Sciatic nerve (tissue), 2 donors: ENCODE measurements at regions not wholly inside any gene's neighbourhood (a gene's known extent, or its start where the extent isn't known, plus 50 kb on each side); places are given as distances from the start of the nearest gene placed in this dataset.
A peak's percentile ranks its signal among the peaks of the same experiment; 100 is the strongest.

Experiments used
- ATAC-seq: fragments of 200-7000 bp; cut with Tn5 transposase; one replicate; pipeline ENCODE4 v1.9.1; 2020; ENCODE audit warnings: mild to moderate bottlenecking, moderate library complexity
- DNase-seq: peaks from one replicate; pipeline ENCODE4 v3.0.0-alpha.2; 2020; ENCODE audit warnings: low spot score
- intact Hi-C: fragments of 100-400 bp; cut with DNase I; formaldehyde crosslinking; loops from one replicate; pipeline ENCODE4 v1.14.2; 2022
- donor health status: DM: no; HTN: no; CAD: no.
- donor health status: DM: no; HTN: no; CAD: no.

DNA sequence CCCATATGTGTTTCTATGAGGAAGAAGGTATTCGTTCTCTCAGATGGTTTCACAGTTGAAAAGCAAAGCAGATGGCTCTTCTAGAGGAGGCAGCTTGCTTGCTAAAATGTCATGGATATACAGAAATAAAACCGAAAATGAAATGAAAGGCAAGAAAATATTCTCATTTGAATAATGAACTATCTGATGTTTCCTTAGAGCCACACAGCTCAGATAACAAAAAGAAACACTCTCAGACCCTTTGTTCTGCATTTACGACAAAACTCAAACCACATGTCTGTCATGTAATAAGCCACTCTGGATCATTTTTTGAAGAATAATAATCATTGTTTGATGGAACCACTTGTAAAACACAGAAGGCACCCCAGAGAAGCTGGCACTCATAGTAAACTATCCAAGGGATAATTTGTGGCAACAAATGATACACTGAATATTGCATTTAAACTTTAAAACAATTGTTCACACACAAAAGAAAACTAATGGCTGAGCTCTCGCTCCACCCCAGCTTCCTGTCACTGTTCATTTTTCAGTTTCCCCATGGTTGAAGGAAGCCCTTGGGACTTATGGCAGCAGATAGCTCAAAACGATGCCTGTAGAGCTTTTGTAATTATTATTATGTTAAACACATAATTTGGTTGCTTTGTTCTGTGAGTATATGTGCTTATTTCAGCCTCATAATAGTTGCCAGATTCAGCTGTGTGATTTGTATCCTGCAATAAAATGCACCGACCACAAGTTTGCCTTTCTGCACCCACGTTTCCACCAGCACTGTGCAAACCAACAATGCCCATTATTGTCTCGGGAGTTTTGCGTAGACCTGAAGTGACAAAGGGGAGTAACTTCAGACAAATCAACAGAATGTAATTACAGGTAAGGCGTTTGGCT lies 256.0 kb downstream of the TMEM167A start:
- DNase-seq = no peak
- intact Hi-C loops = no loop called here
- peak; percentile 62 for ATAC-seq

DNA sequence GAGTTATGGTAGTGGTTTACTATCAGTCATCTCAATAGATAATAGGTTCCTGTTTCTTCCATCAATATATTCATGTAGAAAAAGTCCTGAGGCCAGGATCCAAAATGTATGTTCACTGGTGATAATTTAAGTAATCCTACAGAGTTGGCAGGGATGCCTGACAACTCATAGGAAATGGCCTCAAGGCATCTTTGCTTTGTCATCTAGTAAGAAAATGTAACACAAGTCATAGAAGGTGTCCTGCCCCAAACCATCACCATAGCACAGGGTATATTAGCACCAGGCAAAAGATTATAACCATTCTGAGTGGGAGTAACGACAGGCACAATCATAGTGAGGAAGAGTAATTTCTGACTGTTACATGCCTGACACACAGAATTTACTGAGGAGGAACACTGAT lies 257.0 kb downstream of the TMEM167A start:
- intact Hi-C loops = no loop called here
- ATAC-seq = no peak
- DNase-seq = no peak

DNA sequence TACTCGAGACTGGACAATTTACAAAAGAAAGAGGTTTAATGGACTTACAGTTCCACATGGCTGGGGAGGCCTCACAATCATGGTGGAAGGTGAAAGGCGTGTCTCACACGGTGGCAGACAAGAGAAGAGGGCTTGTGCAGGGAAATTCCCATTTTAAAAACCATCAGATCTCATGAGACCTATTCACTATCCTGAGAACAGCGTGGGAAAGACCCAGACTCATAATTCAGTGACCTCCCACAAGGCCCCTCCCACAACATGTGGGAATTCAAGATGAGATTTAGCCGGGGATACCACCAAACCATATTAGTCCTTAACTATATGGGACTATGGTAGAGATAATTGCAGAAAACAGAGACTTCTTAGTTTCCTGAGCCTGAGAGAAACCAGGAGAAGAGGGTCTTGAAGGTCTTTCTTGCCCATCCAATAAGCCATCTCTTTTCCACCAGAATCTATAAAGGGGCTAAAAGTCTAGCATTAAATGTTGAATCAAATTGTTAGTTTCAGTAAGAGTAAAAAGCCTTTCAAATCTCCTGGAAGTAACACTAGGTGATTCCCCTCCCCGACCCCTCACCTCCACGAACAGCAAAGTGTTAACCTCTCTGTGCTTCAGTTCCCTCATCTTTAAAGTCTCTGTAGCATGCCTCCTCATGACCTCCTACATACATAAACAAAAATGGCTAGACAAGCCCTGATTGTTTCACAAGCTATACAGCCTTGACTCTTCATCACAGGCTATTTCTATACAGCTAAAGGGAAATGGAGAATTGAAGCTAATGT lies 259.1 kb downstream of the TMEM167A start:
- ATAC-seq (no peak), DNase-seq (no peak)
- intact Hi-C loops = no loop called here

DNA sequence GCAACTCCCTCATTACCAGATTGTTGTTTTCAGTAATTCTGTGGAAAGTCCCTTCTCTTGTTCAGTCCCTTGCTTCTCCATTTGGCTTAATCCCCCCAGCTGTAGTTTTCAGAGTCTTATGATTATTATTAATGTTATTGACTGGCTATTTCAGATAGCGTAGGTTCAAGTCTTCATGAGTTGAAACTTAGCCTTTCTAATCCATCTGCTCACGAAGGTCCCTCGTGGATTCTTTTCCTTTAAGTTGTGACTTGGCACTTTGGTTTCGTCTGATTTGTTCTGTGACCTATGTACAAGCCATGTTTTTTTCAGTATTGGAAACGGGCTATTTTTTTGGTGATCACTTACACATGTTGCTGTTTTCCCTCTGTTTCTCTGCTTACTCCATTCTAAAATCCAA lies 260.3 kb downstream of the TMEM167A start:
- DNase-seq (no peak), ATAC-seq (no peak)
- intact Hi-C loops = no loop called here

DNA sequence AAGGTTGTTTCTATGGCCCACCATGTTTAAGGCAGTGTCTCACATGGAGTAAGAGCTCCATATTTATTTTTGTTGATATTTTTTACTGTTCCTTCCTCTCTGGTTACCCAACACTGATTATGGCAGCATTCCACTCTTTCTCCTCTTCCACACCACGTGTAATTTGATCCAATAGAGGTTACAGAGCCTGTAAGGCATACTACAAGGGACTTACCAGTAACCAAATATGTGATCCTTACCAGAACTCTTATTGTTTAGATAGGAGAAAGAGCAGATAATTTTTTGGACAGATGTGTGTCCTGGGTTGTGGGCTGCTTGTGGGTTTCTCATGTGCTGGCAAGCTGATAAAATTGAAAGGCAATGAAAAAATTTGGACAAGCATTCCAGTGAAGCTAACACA lies 261.3 kb downstream of the TMEM167A start:
- ATAC-seq (no peak), DNase-seq (no peak)
- intact Hi-C loops = no loop called here

DNA sequence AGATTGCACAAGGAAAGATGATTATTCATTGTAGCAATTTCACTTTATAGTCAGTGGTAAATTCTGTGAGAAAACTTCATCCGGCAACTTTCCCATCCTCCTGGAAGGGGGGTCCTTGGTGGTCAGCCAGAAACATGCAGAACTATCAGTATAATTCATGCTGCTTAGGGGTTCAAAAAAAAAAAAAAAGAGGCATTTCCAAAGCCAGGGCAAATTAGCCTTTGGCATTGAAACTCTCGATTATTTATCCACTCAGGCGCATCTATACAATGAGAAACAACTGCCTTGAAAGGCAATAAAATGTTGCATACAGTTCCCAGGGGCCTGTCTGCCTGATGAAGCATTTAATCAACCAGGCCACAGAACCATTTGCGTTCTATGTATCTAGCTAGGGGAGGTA lies 263.3 kb downstream of the TMEM167A start:
- DNase-seq (no peak), ATAC-seq (no peak)
- intact Hi-C loops = no loop called here

DNA sequence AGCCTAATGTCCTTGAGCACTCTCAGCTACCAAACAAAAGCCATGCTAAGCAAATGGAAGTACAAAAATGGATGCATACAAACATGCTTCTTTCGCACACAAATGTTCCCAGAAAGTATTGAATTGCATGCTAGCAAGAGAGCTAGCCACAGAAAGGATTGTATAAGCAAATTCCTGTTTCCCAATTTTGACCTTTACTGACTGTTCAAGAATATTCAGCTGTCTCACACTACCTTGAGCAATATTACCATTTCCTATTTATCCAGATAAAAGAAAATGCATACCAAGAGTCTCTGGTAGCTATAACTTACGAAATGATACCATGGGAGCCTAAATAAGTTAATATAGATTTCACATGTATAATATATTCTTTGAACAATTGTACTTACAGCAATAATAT lies 264.6 kb downstream of the TMEM167A start:
- intact Hi-C loops = no loop called here
- ATAC-seq (no peak), DNase-seq (no peak)

DNA sequence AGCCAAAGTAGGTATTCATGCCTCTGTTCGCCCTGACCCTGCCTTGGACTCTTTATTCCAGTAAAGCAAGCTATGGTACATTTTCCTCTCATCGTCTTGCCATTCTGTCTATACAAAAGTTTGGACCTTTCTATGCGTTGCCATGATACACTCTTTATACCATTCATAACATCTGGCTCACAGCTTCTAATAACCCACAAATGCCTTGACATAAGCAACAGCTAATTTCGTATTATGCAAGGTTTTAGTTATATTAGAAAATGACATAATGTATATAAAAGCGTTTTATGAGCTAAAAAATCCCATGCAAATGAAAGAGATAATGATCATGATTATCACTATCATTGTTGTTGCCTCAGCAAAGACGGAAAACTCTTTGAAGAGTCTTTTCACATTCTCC lies 265.7 kb downstream of the TMEM167A start:
- ATAC-seq (no peak), DNase-seq (no peak)
- intact Hi-C loops = no loop called here

DNA sequence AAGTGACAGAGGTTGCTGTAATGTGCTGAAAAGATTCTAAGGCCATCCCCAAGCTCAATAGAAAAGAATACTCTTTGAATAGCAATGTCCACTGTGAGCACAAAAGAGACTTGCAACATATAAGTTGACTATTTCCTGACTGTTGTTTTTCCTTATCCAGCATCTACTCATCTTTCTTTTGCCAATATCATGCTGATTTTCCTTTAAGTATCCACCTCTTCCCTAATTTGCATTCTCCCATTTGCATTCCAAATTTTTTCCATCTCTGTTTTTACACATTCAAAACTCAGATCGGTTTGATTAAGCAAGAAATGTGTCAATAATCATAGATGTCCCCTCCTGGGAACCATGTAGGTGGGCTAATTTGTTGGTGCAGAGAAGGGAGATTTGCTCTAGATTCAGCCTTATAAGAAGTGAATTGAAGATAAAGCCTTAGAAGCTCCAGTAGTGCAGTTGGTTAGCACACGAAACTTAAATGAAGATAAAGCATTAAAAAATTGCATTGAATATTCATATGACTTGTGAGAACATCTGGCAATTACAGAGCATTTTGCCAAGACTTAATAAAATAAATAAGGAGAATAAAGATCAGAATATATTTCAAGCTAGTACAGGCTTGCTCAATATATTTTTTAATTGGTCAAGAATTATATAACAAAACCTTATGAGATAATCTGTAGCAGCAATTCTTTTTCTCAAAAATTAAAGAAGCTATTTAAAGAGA lies 267.6 kb downstream of the TMEM167A start:
- DNase-seq (no peak), ATAC-seq (no peak)
- intact Hi-C loops = no loop called here

DNA sequence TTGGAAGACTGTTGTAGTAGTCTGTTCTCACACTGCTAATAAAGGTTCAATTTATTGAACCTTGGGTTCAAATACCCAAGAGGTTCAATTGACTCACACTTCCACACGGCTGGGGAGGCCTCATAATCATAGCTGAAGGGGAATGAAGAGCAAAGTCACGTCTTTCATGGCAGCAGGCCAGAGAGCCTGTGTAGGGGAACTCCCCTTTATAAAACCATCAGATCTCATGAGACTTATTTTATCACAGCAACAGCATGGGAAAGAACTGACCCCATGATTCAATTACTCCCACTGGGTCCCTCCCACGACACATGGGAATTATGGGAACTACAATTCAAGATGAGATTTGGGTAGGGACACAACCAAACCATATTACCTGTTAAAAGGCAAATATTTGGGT lies 268.2 kb downstream of the TMEM167A start:
- intact Hi-C loops = no loop called here
- no peak for ATAC-seq
- no peak for DNase-seq

DNA sequence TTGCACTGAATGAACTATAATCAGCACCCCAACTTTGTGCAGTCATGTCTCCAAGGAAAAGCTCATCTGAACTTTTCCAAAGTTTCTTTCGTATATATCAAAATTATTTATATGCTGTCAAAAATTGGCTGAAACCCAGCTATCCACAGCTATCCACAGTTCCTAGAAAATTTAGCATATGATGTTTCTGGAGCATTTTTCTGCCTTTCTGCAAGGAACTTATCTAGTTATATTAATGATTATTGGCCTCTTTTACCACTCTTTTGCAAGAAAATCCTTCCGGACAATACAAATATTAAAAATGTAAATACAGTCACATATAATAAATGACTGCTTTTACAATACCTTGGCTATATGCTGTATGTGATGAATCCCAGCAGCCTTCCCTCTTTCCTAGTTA lies 270.2 kb downstream of the TMEM167A start:
- intact Hi-C loops = no loop called here
- no peak for ATAC-seq
- no peak for DNase-seq

DNA sequence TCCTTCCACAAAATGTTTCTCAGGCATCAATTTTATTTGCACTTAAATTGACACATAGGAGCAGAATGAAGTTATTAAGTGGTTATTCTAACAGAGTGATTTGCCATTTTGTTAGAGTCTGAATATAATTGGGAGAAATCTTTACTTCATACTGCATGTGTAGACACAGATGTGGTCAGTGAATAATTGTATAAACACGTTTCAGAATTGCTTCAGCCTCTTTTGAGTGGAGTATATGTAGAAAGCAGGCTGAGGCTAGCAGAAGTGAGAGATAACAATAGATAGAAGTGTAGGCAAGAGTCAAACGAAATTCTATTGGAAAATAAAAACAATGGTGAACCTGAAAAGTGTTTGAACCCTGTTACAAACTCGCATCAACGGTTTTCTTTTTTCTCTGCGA lies 270.7 kb downstream of the TMEM167A start:
- ATAC-seq (no peak), DNase-seq (no peak)
- intact Hi-C loops = no loop called here

DNA sequence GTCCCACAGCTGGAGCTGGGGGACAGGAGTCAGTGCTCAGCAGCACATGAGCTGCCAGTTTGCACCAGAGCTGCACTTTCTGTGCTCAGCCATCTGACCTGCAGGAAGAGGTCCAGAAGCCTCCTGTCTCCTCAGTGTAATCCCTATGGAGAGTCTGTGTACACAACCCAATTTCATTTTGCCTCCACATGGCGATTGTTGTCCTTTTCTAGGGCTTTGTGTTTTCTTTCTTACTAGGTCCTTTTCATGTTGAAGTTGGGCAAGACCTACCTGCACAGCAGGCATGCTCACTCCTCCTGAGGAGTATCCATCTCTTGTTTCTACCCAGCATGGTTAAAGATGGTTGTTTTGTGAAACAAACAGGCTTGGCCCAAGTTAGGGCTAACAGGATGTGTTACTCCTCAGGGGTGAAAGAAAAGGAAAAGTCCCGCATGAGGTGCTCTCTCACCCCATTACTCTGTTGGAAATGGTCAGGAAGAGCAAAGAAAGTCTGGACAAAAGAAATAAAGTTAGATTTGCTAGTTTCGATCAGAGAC lies 273.0 kb downstream of the TMEM167A start:
- no peak for DNase-seq

DNA sequence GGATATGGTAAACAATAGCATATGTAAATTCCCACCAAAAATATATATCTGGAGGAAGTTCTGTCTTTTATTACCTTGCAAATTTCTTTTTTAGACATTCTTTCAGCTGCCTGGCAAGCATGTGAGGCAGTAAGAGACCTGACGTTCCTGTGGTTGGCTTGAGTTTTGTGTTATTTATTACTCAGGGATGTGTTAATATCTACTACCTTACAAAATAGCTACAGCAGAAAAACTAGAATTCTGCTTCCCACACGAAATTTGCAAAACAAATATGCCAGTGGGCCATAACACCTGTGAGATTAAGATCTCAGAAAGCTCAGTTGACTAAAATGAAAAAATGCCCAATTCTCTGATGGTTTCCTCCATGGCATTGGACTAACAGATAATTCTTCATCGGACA lies 274.2 kb downstream of the TMEM167A start:
- intact Hi-C loops = no loop called here
- DNase-seq = no peak
- ATAC-seq = no peak

More for the DNA sequence above, 273.0 kb downstream of the TMEM167A start:
- no peak for ATAC-seq
- intact Hi-C loops = no loop called here

DNA sequence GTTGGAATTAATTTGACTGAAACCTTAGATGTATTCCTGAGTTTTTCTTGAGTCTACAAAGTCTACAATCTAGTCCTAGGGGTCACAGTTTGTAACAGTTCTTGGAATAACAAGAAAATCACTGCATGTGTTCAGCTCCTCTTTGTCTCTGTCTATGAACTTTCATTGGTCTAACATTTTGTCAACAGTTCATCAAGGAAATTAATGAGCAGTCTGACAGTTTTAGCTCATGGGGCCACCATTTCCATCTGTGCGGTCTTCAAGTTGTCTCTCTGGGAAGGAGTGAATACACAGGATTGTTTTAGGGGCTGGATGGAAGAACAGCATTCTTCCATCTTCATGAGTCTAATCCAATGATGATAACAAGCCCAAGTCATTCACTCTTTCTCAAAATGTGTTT lies 276.4 kb downstream of the TMEM167A start:
- ATAC-seq = no peak

DNA sequence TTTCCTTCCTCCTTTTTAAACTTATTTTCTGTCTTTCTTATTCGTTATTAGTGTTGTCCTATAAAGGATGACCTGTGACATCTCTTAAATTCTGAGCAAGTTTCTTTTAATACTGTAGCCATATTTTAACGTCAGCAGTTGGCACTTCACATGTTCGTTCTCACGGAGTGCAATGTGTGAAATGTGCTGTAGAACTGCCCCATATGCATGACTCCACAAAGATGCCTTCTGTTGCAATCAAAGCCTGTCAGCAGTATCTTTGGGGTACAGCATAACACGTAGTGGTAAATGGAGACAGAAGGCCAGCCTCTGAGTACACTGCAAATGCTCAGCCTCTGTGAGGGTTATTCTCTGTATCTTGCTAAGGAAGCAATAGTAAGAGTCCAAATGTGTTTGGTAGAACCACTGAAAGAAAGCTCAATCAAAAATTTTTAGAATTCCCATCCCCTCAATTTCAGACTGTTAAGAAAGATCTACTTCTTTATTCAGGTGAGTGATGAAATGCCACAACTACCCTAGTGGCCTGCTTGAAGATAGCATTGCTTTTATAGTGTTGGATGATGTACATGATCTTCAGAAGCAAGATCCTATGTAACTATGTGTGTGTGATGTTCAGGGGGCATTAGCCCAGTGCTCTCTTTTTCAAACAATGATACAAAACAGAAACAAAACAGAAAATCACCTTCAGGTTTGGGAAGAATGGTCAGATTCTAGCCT lies 277.7 kb downstream of the TMEM167A start:
- no peak for ATAC-seq
- DNase-seq = no peak
- intact Hi-C loops = no loop called here

More for the DNA sequence above, 276.4 kb downstream of the TMEM167A start:
- no peak for DNase-seq
- intact Hi-C loops = no loop called here

DNA sequence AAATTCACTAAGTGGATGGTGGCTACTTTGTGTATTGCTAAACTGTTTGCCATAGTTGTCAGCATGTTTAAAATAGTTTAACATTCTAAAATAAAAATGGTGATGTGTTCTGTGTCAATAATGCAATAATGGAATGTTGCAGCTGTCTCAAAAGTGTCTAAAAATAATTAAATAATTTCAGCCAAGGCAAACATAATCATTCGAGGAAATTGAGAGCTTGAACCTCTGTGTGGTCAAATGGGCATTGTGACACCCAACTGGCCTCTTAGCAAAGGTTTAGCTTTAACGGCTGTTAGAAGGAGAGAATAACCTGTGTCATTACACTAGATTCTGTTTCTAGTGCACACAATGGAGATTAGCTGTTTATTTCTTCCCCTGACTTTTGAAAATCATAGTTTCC lies 278.5 kb downstream of the TMEM167A start:
- no peak for DNase-seq
- ATAC-seq = no peak
- intact Hi-C loops = no loop called here

DNA sequence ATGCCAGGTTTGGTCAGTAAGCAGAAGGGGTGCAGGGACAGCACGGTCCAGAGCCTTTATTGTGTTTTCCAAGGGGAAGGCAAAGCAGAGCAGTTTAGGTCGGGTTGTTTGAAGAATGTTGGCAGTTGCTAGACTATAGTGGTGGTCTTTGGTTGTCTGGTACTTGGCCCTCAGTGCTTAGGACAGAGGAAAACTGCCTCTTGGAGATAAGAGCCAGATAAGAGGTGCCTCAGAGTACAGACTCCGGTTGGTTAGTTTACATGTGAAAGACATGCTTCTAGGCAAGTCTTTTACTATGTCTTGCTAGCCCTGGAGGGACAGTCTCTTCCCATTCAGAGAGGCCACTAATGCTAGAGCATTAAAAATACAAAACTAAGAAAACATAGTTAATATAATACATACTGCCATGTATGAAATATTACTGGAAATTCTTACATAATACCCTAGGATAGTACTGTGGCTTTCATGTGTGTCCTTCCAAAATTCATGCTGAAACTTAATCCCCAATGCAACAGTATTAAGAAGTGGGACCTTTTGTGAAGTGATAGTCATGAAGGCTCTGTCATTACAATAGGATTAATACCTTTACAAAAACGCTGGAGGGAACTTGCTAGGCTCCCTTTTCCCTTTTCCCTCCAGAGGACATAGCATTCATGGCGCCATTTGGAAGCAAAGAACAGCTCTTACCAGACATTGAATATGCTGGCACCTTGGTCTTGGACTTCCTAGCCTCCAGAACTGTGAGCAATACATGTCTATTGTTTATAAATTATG lies 280.4 kb downstream of the TMEM167A start:
- intact Hi-C loops = no loop called here
- no peak for ATAC-seq
- DNase-seq = no peak
